Ishikawa (cell line): ENCODE measurements at regions not wholly inside any gene's neighbourhood (a gene's known extent, or its start where the extent isn't known, plus 50 kb on each side); places are given as distances from the start of the nearest gene placed in this dataset.

ENCODE experiments used
- EGR1 ChIP-seq: IDR thresholded peaks from 2 replicates; pipeline ENCODE4 v1.6.1; 2012
- TF ChIP-seq, protein P1 (sequence below): IDR thresholded peaks from 2 replicates; pipeline ENCODE4 v1.6.1; 2012

GRCh38 chr4:24400537-24400936 is 183.8 kb downstream of the DHX15 start:
- no peak for TF ChIP-seq EGR1
- TF ChIP-seq, protein P1, sequence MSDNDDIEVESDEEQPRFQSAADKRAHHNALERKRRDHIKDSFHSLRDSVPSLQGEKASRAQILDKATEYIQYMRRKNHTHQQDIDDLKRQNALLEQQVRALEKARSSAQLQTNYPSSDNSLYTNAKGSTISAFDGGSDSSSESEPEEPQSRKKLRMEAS = no peak
